GM12873 (cell line): ENCODE measurements at regions not wholly inside any gene's neighbourhood (a gene's known extent, or its start where the extent isn't known, plus 50 kb on each side); places are given as distances from the start of the nearest gene placed in this dataset.

ENCODE experiments used
- TF ChIP-seq, protein P1 (sequence below): IDR thresholded peaks from 2 replicates; pipeline ENCODE4 v1.5.1; 2012; ENCODE audit warnings: low read depth, mild to moderate bottlenecking, moderate library complexity, low read length, control low read depth; ENCODE audit not compliant: insufficient read depth; ENCODE audit errors: missing control alignments

DNA sequence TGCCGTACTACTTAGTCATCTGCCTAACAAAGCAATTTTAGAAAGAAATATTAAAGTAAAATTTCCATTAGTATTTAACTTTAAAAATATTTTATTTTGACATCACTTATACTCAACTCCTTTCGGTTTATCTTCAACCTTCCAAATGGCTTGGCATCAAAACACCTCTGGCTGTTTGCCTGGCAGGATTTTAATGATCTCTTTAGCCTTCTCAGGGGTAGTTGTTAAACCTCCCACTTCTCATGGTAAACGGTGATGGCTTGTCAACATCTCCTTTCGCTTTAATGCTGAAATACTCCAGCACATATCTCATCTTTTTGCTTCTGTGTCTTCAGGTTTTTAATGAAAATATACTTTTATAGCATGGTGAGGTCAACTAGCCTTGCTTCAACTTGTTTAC lies 747.1 kb downstream of the CETN3 start:
- TF ChIP-seq, protein P1, sequence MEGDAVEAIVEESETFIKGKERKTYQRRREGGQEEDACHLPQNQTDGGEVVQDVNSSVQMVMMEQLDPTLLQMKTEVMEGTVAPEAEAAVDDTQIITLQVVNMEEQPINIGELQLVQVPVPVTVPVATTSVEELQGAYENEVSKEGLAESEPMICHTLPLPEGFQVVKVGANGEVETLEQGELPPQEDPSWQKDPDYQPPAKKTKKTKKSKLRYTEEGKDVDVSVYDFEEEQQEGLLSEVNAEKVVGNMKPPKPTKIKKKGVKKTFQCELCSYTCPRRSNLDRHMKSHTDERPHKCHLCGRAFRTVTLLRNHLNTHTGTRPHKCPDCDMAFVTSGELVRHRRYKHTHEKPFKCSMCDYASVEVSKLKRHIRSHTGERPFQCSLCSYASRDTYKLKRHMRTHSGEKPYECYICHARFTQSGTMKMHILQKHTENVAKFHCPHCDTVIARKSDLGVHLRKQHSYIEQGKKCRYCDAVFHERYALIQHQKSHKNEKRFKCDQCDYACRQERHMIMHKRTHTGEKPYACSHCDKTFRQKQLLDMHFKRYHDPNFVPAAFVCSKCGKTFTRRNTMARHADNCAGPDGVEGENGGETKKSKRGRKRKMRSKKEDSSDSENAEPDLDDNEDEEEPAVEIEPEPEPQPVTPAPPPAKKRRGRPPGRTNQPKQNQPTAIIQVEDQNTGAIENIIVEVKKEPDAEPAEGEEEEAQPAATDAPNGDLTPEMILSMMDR, result no peak

DNA sequence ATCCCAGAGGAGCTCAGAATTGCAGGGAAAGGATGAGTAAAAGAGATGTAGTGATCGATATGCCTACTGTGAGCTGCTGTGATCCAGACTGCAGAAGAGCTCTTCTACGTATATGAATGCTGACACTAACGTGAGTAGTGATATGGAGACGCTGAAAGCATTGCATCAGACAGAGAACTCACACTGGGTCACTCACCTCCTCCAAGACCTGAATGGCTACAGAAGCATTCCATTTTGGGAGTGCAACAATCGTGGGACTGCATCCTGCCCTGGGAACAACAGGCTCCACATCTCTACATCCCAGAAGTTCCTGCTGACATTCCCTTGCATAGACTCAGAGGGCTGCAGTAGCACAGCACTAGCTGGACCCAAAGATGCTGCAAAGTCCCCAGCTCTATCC lies 755.9 kb upstream of the MEF2C start:
- TF ChIP-seq, protein P1, result no peak

DNA sequence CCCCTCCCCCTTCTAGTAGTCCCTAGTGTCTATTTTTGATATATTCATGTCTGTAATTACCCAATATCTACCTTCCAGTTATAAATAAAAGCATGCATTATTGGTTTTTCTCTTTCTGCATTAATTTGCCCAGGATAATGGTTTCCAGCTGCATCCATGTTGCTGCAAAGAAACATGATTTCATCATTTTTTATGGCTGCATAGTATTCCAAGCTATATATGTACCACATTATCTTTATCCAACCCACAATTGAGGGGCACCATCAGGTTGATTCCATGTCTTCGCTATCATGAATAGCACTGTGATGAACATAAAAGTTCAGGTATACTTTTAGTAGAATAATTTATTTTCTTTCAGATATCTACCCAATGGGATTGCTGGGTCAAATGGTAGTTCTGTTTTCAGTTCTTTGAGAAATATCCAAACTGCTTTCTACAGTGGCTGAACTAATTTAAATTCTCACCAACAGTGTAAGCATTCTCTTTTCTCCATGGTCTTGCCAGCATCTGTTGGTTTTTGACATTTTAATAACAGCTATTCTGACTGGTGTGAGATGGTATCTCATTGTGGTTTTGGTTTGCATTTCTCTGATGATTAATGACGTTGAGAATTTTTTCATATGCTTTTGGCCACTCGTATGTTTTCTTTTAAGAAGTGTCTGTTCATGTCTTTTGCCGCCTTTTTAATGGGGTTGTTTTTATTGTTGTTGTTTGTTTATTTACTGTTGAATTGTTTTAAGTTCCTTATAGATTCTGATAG lies 746.1 kb upstream of the MEF2C start:
- TF ChIP-seq, protein P1, result no peak

DNA sequence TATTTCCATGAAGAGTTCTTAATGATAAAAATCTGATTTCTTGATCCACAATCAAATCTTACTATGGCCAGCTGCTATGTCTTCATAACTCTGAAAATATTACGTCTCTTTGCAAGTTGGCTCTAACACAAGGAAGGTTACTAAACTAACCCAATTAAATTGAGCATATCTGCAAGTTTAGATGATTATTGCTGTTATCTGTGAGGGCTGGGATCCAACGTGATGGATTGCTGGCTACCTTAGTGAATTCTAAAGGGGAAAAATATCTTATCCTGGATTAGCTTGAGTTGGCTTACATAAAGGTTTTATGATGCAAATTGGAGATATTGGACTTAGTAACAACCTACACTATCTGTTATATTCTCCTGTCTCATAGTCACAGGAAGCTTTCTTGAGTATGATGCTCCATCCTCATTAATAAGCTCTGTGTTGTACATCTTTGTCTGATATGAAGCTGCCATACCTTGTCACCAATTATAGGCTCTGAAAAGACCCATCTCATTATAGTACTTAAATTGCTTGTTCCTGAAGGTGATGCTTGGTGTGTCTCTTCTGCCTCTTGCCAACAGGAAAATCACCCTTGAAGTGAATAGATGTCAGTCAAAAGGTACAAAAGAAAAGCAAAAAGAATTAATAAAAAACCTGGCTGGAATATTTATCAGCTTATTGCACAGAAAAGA lies 733.0 kb upstream of the MEF2C start:
- TF ChIP-seq, protein P1, result no peak

DNA sequence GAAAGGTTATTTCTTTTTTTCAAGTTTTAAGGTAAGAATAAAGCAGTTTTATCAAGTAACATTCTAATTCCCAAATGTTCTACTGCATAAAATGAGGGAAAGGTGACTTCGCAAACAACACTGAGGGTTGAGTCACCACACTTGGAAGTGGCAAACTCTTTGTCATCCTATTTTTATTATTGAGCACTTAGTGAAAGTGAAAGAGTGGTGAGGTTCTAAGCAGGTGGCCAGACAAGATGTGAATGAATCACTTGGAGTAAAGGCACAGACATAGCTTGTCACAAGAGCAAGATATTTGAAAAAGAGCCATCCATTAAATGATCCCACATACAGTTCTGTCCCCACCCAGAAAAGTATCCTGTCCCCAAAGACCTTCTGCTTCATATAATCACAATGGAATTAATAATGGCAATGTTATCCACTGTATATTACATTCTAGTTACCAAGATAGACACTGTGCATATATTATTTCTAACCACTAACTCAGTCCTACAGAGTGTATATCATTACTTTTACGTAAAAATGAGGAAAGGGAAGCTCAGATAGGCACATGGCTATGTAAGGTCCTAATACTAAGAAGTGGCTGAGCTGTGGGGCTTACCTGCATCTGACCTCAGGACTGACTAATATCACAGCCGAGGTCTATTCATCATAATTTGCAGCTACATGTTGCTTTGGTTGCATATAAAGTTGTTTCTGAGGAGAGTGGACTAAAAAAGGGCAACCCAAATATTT lies 730.4 kb upstream of the MEF2C start:
- TF ChIP-seq, protein P1, result no peak

DNA sequence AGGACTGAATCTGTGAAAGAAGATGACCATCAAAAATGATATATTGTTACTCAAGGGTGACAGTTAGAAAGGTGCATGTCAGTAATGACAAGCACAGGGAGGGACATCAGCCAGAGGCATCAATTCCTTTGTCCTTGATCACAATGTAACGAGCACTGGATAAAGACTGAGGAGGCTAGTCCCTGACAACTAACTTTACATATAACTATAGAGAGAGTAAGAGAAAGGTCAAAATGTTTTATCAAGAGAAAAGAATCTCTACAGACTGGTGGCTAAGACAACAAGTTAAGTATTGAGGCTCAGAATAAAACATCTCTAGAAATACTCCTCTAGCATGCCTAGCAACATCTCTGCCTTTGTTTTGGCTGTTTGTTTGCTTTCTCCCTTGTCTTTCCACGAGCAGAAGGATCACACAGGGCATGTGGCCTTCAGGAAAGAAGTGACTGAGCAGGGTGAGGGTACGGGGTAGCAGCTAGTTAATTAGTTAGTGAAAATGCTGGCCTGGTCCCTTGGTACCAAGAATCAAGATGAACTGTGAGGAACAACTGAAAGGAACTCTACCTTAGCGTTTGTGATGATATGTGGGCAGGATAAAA lies 724.1 kb upstream of the MEF2C start:
- TF ChIP-seq, protein P1, result no peak

DNA sequence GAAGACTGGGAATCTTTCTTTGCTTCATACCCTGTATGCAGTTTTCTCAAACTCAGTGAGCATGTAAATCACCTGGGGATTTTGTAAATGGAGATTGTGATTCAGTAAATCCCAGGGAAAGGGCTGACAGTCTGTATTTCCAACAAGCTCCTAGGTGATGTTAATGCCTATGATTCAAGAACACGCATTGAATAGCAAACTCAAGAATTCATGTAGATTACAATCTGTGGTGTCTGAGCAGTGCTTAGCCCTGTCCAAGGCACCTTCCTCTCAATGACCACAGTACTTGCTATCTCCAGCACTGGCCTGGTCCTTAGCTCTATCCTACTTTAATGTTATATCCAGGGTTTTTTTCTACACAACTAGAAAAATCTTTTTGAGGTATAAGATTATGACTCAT lies 721.4 kb upstream of the MEF2C start:
- TF ChIP-seq, protein P1, result no peak
